Activated naive CD4-positive, alpha-beta T cell treated with anti-CD3 and anti-CD28 coated beads, Interleukin-2, amount 50 U/mL, for 72 hours (primary cell): ENCODE measurements at regions not wholly inside any gene's neighbourhood (a gene's known extent, or its start where the extent isn't known, plus 50 kb on each side); places are given as distances from the start of the nearest gene placed in this dataset.
"Not testable (repeated sequence)": the region's sequence is repeated elsewhere in the genome, so short reads cannot be mapped to it uniquely, and the experiment has no call there.

ENCODE experiments used
- ATAC-seq, 2 donors: fragments of 150-1000 bp; cut with Tn5 transposase; 2 replicates each; pipeline ENCODE4 v1.10.0; 2021; ENCODE audit warnings: mild to moderate bottlenecking in 2 of 2, moderate library complexity in 2 of 2
- DNase-seq, 2 donors: peaks; one replicate each; pipeline ENCODE4 v3.0.0; 2021 to 2022; ENCODE audit warnings: low spot score in 2 of 2
- H3K27ac Mint-ChIP-seq, 2 donors: one replicate each; pipeline ENCODE4 v1.8.0; 2022; ENCODE audit warnings: mild to moderate bottlenecking in 2 of 2, mixed read lengths in 2 of 2
- H3K36me3 Mint-ChIP-seq, 2 donors: one replicate each; pipeline ENCODE4 v1.8.0; 2022; ENCODE audit warnings: mixed read lengths in 2 of 2
- H3K9me3 Mint-ChIP-seq, 2 donors: one replicate each; pipeline ENCODE4 v1.8.0; 2022; ENCODE audit warnings: mixed read lengths in 2 of 2

DNA sequence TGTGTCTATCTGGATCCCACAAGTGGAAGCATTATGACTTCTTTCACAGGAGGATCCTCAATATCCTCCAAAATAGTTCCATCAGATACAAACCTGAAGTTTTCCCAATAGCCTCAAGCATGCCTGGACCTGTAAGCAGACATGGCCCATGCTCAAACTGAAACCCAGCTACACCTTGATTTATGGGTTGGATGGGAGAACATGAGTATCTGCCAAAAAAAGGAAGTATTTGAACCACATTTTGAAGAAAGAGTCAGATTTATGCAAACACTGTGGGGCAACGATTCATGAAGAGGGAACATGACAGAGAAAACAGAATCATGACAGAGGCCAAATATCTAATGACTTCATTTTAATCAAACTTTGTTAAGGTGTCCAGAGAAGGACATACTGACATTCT lies 351.0 kb upstream of the NFIA start:
- Mint-ChIP-seq H3K9me3 (no peaks in the 10 kb centered on the region), H3K27ac (no peak overlapping the region), H3K36me3 (no peaks in the 10 kb centered on the region)
- DNase-seq (no peak), ATAC-seq (no peak)

DNA sequence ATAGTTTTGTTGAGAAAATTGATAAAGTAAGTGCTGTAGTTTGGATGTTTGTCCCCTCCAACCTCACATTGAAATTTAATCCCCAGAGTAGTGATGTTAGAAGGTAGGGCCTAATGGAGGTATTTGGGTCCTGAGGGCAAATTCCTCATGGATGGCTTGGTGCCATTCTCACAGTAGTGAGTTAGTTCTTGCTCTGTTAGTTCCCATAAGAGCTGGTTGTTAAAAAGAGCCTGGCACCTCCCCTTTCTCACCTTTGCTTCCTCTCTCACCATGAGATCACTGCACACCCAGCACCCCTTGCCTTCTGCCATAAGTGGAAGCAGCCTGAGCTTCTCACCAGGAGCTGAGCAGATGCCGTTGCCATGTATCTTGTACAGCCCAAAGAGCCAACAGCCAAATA lies 354.8 kb upstream of the NFIA start:
- ATAC-seq, result no peak
- H3K36me3 Mint-ChIP-seq, result no peaks in the 10 kb centered on the region
- H3K9me3 Mint-ChIP-seq, result peaks cover 0 to 8% of the 10 kb centered on the region in 2 donors
- no peak for DNase-seq
- H3K27ac Mint-ChIP-seq, result no peak overlapping the region

DNA sequence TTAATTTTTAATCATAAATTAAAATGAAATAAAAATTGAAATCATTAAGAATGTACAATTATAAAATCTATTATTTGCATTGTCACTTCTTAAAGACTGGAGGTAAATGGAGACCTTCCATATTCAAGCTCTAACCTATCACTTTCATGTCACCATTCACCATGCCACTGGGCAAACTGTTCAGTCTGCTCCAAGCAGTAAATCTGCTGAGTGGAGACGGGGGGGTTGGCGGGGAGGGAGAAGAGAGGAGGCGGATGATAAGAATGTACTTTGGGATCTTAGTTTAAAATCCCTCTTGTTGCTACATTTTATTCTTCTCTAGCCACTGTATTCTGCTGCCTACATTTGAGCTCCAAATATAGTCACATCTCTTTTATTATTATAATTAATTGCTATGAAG lies 365.9 kb upstream of the NFIA start:
- Mint-ChIP-seq H3K36me3 (no peaks in the 10 kb centered on the region), H3K27ac (no peak overlapping the region), H3K9me3 (no peaks in the 10 kb centered on the region)
- ATAC-seq (no peak), DNase-seq (no peak)

DNA sequence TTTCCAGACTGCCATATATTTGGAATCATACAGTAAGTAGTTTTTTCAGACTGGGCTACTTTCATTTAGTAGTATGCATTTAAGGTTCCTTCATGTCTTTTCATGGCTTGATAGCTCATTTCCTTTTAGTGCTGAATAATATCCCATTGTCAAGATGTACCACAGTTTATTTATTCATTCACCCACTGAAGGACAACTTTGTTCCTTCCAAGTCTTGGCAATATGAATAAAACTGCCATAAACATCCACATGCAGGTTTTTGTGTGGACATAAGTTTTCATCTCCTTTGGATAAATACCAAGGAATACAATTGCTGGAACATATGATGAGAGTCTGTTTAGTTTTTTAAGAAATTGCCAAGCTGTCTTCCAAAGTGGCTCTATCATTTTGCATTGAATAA lies 366.4 kb upstream of the NFIA start:
- Mint-ChIP-seq H3K9me3 (peaks cover 4 to 5% of the 10 kb centered on the region in 2 donors), H3K36me3 (peaks cover 0 to 2% of the 10 kb centered on the region in 2 donors), H3K27ac (no peak overlapping the region)
- no peak for DNase-seq
- ATAC-seq, result no peak

DNA sequence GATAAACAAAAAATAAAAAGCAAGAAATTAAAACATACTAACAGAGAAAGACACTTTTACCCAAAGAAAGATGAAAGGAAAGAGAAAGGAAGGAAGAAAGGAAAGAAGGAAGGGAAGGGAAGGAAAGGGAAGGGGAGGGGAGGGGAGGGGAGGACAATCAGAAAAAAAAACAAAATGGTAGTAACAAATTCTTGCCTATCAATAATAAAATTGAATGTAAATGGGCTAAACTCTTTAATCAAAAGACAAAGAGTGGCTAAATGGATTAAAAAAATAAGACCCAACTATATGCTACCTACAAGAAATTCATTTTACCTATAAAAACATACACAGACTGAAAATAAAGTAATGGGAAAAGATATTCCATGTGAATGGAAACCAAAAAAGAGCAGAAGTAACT lies 372.9 kb upstream of the NFIA start:
- Mint-ChIP-seq H3K27ac (no peak overlapping the region), H3K36me3 (peaks cover 0 to 22% of the 10 kb centered on the region in 2 donors)

DNA sequence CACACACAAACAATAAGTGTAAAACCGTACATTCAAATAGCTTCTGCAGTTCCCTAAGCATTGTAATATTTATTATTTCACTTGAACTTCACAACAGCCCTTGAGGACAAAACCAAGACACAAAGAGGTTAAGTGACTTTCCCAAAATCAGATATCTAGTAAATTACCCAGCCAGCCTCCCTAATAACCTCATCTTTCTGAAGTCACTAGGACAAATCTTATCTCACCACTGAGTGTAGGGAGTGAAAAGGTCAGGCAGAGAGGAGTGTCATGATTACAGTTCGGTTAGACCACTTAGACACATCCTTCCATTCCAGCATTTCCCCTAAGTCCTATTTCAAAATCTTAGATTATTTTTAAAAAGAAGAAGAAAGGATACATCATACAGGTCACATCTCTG lies 377.3 kb upstream of the NFIA start:
- ATAC-seq (no peak), DNase-seq (no peak)
- Mint-ChIP-seq H3K9me3 (peaks cover 19 to 20% of the 10 kb centered on the region in 2 donors), H3K36me3 (peaks cover 0 to 17% of the 10 kb centered on the region in 2 donors), H3K27ac (no peak overlapping the region)

More for the DNA sequence above, 372.9 kb upstream of the NFIA start:
- peaks cover 15 to 20% of the 10 kb centered on the region in 2 donors for H3K9me3 Mint-ChIP-seq
- ATAC-seq (no peak), DNase-seq (no peak)

DNA sequence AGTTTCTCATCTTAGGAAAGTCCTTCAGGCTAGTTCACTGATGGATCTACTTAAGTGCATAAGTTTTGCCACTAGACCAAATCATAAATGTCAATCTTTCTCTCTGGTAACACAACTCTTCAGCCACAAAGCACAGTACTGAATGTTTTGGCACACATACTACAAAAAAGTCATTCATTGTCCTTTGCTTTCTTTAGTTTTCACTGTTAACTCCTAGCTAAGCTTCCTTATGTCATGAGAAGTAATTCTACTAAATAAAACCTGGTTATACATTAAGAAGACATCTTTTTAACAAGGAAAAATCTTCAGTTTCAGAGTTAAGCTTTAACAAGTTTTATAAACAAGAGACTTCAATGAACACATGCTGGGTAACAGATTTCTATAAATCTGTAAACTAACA lies 379.2 kb upstream of the NFIA start:
- H3K9me3 Mint-ChIP-seq, result peaks cover 17% of the 10 kb centered on the region in 2 donors
- H3K36me3 Mint-ChIP-seq, result peaks cover 0 to 15% of the 10 kb centered on the region in 2 donors
- DNase-seq (no peak), ATAC-seq (no peak)
- no peak overlapping the region for H3K27ac Mint-ChIP-seq

DNA sequence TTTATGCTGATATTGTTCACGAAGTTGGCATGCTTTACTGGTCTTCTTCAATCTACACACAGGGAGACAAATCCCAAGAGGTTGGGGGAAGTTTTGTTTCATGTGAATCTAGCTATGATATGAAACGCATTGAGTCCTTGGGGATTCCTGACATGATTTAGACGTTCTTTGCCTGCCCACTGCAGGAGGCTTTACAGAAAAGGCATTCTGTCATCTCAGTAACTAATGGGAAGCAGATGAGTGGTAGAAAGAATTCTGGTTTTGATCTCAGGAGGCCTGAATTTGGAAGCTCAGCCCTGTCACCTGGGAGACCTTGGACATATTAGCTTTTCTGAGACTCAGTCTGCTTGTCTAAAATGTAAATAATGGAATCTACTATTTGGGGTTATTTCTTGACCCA lies 383.0 kb upstream of the NFIA start:
- ATAC-seq, result no peak

DNA sequence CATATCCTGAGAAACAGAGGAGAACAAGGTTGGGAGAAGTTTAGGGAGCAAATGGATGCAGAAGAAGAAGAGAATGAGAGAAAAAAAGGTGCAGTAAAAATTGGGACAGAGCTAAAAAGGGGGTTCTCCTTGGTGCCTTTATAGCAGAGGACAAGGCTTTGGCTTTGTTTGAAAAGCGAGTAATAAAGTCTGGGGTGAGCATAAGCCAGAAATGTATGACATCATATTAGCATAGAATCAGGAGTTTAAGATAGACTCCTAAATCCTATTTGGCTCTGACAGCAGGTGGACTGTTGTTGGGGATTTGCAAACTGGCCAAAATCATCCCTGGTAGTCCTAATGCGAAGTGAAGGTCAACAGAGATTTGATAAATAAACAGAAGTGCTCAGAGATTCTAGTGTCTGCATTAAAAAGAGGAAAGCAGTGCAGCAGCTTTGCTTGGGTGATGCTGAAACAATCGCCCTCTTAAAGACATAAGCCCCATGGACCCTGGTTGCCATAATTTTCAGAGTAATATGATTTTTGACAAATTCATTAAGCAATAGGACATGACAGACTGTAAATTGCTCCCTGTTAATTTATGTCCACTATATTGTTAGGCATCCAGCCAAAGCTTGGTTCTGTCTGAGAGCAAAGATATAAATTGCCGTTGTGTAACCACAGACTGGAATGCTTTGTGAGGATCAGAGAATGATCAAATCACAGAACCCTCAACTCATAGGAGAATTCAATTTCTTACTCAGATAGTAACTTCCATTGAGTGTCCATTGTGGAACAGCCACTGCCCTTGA lies 385.0 kb upstream of the NFIA start:
- H3K36me3 Mint-ChIP-seq, result no peaks in the 10 kb centered on the region

More for the DNA sequence above, 383.0 kb upstream of the NFIA start:
- Mint-ChIP-seq H3K36me3 (no peaks in the 10 kb centered on the region), H3K27ac (no peak overlapping the region), H3K9me3 (peaks cover 8 to 17% of the 10 kb centered on the region in 2 donors)
- no peak for DNase-seq

DNA sequence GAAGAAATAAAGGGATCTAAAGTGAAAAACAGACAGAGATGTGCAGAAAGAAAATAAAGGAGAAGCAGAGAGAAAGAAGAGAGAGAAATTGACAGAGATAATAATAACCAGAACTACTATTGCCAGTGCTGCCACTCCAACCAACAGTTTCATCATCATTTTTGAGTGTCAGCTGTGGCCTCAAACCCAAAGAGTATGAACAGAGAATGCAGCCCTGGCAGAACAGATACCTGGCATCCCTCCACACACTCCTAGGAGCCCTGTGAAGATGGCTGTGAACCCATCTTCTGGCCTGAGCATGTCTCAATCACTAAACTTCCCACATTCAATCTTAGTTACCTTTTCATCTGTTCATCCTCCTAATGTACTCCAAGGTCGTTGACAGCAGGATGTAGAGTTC lies 385.8 kb upstream of the NFIA start:
- ATAC-seq (no peak), DNase-seq (no peak)
- Mint-ChIP-seq H3K27ac (no peak overlapping the region), H3K36me3 (no peaks in the 10 kb centered on the region), H3K9me3 (peaks cover 0 to 8% of the 10 kb centered on the region in 2 donors)

More for the DNA sequence above, 385.0 kb upstream of the NFIA start:
- Mint-ChIP-seq H3K27ac (no peak overlapping the region), H3K9me3 (peaks cover 7 to 15% of the 10 kb centered on the region in 2 donors)
- ATAC-seq (no peak), DNase-seq (no peak)

DNA sequence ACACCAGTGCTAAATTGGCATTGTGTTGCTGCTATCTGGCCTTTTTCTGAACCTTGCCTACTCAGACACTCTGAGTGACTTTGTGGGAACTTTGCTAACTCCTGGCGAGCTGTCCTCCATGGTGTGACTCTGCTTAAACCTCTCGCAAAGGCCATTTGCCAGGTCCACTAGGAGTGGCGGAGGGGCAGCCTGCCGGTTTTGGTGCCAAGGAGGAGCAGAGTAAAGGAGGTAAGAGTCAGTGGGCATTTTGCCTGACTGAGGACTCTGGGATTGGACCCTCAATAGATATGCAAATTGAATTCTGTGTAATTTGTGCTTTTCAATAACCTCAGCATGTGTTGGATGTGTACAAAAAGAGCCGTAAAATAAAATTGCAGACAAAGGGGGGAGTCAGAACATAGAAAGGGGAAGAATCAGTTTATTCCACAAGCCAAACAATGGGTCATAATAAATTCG lies 386.6 kb upstream of the NFIA start:
- no peaks in the 10 kb centered on the region for H3K36me3 Mint-ChIP-seq
- H3K9me3 Mint-ChIP-seq, result peaks cover 0 to 8% of the 10 kb centered on the region in 2 donors
- H3K27ac Mint-ChIP-seq, result no peak overlapping the region
- ATAC-seq, result no peak
- DNase-seq, result no peak

DNA sequence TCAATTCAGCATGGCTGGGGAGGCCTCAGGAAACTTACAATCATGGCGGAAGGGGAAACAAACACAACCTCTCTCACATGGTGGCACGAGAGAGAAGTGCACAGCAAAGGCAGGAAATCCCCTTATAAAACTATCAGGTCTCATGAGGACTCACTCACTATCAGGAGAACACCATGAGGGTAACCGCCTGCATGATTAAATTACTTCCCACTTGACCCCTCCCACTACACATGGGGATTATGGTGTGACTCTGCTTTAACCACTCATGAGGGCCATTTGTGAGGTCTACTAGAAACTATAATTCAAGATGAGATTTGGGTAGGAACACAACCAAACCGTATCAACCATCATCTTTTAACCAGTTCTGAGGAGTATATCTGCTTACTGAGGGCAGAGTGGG lies 387.4 kb upstream of the NFIA start:
- Mint-ChIP-seq H3K9me3 (peaks cover 3 to 8% of the 10 kb centered on the region in 2 donors), H3K27ac (no peak overlapping the region), H3K36me3 (no peaks in the 10 kb centered on the region)
- no peak for ATAC-seq
- DNase-seq, result no peak

DNA sequence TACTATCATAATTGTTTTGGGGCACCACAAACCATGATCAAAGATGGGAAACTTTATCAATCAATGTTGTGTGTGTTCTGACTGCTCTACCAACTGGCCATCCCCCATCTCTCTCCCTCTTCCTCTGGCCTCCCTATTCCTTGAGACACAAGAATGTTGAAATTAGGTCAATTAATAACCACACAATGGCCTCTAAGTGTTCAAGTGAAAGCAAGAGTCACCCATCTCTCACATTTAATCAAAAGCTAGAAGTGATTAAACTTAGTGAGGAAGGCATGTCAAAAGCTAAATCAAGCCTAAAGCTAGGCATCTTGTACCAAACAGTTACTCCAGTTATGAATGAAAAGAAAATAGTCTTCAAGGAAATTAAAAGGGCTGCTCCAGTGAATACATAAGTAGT lies 390.3 kb upstream of the NFIA start:
- H3K9me3 Mint-ChIP-seq, result peaks cover 8 to 12% of the 10 kb centered on the region in 2 donors
- ATAC-seq, result no peak
- H3K36me3 Mint-ChIP-seq, result peaks cover 0 to 11% of the 10 kb centered on the region in 2 donors
- no peak for DNase-seq
- no peak overlapping the region for H3K27ac Mint-ChIP-seq

DNA sequence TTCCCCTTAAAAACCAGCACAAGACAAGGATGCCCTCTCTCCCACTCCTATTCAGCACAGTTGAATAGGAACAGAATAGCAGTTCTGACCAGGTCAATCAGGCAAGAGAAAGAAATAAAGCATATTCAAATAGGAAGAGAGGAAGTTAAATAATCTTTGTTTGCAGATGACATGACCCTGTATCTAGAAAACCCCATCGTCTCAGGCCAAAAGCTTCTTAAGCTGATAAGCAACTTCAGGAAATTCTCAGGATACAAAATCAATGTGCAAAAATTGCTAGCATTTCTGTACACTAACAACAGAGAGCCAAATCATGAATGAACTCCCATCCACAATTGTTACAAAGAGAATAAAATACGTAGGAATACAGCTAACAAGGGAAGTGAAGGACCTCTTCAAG lies 394.1 kb upstream of the NFIA start:
- H3K27ac Mint-ChIP-seq, ATAC-seq, DNase-seq: not testable (repeated sequence)
- Mint-ChIP-seq H3K9me3 (peaks cover 0 to 23% of the 10 kb centered on the region in 2 donors), H3K36me3 (peaks cover 0 to 11% of the 10 kb centered on the region in 2 donors)

DNA sequence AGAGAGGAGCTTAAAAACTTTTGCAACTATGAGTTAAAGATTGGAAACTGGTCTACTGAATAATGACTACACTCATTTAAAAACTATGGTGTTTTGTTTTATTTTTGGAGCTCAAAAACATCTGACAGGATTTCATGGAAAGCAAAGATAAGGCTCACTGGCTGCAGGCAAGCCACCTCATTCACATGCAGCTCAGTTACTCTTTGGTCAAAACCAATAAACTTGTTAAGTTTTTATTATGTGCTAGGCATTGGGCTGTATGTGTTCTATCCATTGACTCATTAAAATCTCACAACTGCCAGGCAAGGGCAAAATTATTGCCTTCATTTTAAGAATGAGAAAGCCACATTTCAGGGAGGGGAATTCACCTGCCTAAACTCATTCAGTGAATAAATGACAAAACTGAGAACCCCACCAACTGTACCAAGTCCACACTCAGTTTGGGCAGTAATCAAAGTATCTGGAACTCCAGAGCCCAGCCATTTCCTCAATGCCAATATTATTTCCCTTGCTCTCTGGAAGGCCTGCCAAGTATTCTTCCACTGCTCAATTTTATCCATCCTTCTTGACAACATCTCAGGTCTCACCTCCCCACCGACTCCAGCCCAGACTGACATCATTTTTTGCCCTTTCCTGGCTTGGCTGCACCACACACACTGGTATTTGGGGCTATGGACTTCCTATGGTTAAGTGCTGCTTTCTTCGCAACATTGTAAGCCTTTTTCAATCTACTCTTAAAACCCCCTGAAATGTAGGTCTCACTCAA lies 401.1 kb upstream of the NFIA start:
- Mint-ChIP-seq H3K27ac (no peak overlapping the region), H3K36me3 (no peaks in the 10 kb centered on the region)

DNA sequence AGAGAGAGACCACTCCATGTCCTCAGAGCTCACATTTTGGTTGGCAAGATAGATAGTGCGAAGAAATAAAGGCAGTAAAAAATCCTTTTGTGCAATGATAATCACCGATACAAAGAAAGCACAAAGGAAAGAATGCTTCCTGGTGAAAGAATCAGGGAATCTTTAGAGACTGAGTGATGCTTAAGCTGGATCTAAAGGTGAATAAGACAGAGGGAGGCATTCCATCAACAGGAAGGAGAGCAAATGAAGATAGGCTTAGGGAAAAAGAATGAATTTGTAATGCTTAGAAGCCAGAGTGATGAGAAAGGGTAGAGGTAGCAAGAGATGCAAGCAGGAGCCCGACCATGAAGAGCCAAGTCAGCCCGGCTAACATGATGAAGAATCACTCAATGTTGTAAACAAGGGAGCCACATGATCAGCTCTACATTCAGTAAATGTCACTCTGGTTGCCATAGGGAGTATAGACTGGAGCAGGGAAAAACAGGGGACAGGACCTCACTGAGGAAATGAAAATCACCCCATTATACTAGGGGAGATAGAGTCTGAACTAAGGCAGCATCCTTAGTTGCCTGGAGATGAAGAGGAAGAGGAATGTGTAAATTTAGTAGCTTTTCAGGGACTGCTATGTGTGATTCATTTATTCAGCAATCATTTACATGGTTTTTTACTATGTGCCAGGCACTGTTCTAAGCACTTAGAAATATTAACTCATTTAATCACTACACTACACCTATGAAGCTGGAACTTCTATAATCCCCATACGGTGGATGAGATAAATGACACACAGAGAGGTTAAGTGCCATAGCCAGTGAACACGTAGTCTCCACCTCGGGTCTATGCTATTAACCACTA lies 402.6 kb upstream of the NFIA start:
- DNase-seq, result no peak
- H3K9me3 Mint-ChIP-seq, result peaks cover 0 to 6% of the 10 kb centered on the region in 2 donors
- H3K27ac Mint-ChIP-seq, result no peak overlapping the region
- no peaks in the 10 kb centered on the region for H3K36me3 Mint-ChIP-seq
- no peak for ATAC-seq

More for the DNA sequence above, 401.1 kb upstream of the NFIA start:
- DNase-seq (no peak), ATAC-seq (no peak)
- H3K9me3 Mint-ChIP-seq, result peaks cover 0 to 11% of the 10 kb centered on the region in 2 donors

DNA sequence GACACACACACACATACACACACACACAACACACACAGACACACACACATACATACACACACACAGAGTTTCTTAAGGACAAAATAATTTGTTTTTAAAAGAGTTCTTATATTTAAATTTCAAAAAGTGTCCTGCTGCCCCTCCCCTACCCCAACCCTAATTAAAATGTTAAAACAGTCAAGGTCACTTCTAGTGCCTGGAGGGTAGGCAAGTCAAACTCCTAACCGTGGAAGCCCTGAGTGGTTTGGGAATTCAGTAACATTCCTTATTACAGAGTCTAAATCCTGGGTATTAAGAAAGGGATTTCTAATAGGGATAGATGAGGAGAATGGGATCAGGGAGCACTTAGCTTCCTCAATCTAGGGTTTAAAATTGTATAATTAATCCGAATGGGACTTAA lies 403.6 kb upstream of the NFIA start:
- no peaks in the 10 kb centered on the region for H3K9me3 Mint-ChIP-seq
- no peaks in the 10 kb centered on the region for H3K36me3 Mint-ChIP-seq
- H3K27ac Mint-ChIP-seq, result no peak overlapping the region
- ATAC-seq (no peak), DNase-seq (no peak)
